Myocyte (in vitro differentiated cells): ENCODE measurements at regions not wholly inside any gene's neighbourhood (a gene's known extent, or its start where the extent isn't known, plus 50 kb on each side); places are given as distances from the start of the nearest gene placed in this dataset.

Source experiments
- DNase-seq: peaks from one replicate; pipeline ENCODE4 v3.0.0-alpha.2; 2012; ENCODE audit warnings: low read depth

- DNase-seq, result no peak
Measured at GRCh38 chr7:130990178-130990832, 256.3 kb upstream of the KLF14 start.

- no peak for DNase-seq
Measured at GRCh38 chr7:130993671-130994365, 259.8 kb upstream of the KLF14 start.

GRCh38 chr7:130994378-130995115, 260.5 kb upstream of the KLF14 start:
- DNase-seq, result no peak

- DNase-seq, result peak; percentile 35
Measured at GRCh38 chr7:130995252-130996081, 261.5 kb upstream of the KLF14 start.

- DNase-seq, result no peak
Measured at GRCh38 chr7:130996205-130996832, 262.3 kb upstream of the KLF14 start.

- DNase-seq, result peak; percentile 33
Measured at GRCh38 chr7:130996833-130997231, 262.8 kb upstream of the KLF14 start.

GRCh38 chr7:130998993-130999602, 265.1 kb upstream of the KLF14 start:
- DNase-seq, result no peak

- DNase-seq, result no peak
Measured at GRCh38 chr7:130999926-131000325, 265.9 kb upstream of the KLF14 start.

GRCh38 chr7:131000389-131000788, 266.4 kb upstream of the KLF14 start:
- DNase-seq, result no peak

GRCh38 chr7:131000873-131001272, 266.9 kb upstream of the KLF14 start:
- no peak for DNase-seq

- no peak for DNase-seq
Measured at GRCh38 chr7:131002600-131002999, 268.6 kb upstream of the KLF14 start.

- no peak for DNase-seq
Measured at GRCh38 chr7:131003634-131004033, 269.6 kb upstream of the KLF14 start.

- DNase-seq, result no peak
Measured at GRCh38 chr7:131004371-131004770, 270.4 kb upstream of the KLF14 start.

GRCh38 chr7:131007439-131008330, 273.7 kb upstream of the KLF14 start:
- peak; percentile 93 for DNase-seq

GRCh38 chr7:131008840-131009711, 275.1 kb upstream of the KLF14 start:
- peak; percentile 38 for DNase-seq

GRCh38 chr7:131010029-131010716, 276.2 kb upstream of the KLF14 start:
- no peak for DNase-seq

- peak; percentile 38 for DNase-seq
Measured at GRCh38 chr7:131010717-131011431, 276.9 kb upstream of the KLF14 start.
